HepG2 (cell line): ENCODE measurements at regions not wholly inside any gene's neighbourhood (a gene's known extent, or its start where the extent isn't known, plus 50 kb on each side); places are given as distances from the start of the nearest gene placed in this dataset.

ENCODE experiments used
- ATAC-seq: fragments of 200-7000 bp; cut with Tn5 transposase; 3 replicates; pipeline ENCODE4 v1.9.1; 2020; ENCODE audit warnings: mild to moderate bottlenecking, moderate library complexity
- BruUV-seq: library from RNA; stranded (reverse); fragments of 400-500 nt; replicated peaks from 2 replicates; lab custom pipeline; 2021; lab: Mats Ljungman, UMichigan
- CTCF ChIA-PET: fragments of 300-600 bp; formaldehyde crosslinking; extraction: SDS; loops from one replicate; lab custom pipeline; 2021; ENCODE audit warnings: low total read pairs, inconsistent platforms, low intra/inter-chr PET ratio; lab: Yijun Ruan, JAX
- POLR2A ChIA-PET: fragments of 350-600 bp; sonication (Branson Sonifier 250); formaldehyde crosslinking; loops from one replicate; lab custom pipeline; 2020; ENCODE audit warnings: antibody characterized with exemption, inconsistent platforms; lab: Yijun Ruan, JAX
- DNase-seq: peaks from one replicate; pipeline ENCODE4 v3.0.0-alpha.2; 2015; ENCODE audit warnings: low spot score
- FAIRE-seq: peaks from 3 replicates; lab custom pipeline; 2011; peaks lifted over from hg19 to GRCh38; lab: Jason Lieb, UNC
- H2AFZ ChIP-seq: one replicate; pipeline ENCODE4 v1.6.1; 2011; ENCODE audit warnings: low read length, inconsistent platforms
- H3K27ac ChIP-seq: fragments of 300-600 bp; 3 replicates; pipeline ENCODE4 v1.8.0; 2011; ENCODE audit warnings: mixed run types, mild to moderate bottlenecking, mixed read lengths, low read length, inconsistent platforms; ENCODE audit not compliant: insufficient read depth; ENCODE audit errors: extremely low read length
- H3K27me3 ChIP-seq, 2 experiments: fragments of 200-600 bp in 1 of 2; 2 replicates in 1 of 2; 3 replicates in 1 of 2; pipeline versions ENCODE4 v1.6.0 to v1.8.0; 2011; ENCODE audit warnings: low read length in 2 of 2, mild to moderate bottlenecking in 2 of 2, moderate library complexity in 2 of 2, inconsistent platforms in 1 of 2; ENCODE audit not compliant: insufficient read depth in 2 of 2, control insufficient read depth in 1 of 2
- H3K36me3 ChIP-seq, 2 experiments: fragments of 200-600 bp in 1 of 2; replicated peaks in 1 of 2; 2 replicates in 1 of 2; 3 replicates in 1 of 2; pipeline versions ENCODE4 v1.5.1 to v1.8.0; 2011; ENCODE audit warnings: low read length in 2 of 2, inconsistent platforms in 1 of 2; ENCODE audit not compliant: insufficient read depth in 2 of 2, control insufficient read depth in 1 of 2
- H3K4me1 ChIP-seq: 2 replicates; pipeline ENCODE4 v1.5.1; 2012; ENCODE audit warnings: low read length, inconsistent platforms; ENCODE audit not compliant: insufficient read depth
- H3K4me2 ChIP-seq: 2 replicates; pipeline ENCODE4 v1.6.0; 2011; ENCODE audit warnings: low read depth, low read length, inconsistent platforms
- H3K4me3 ChIP-seq, 3 experiments: fragments of 200-600 bp in 1 of 3; sonication (generic), shearing (Covaris generic) in 1 of 3; replicated peaks in 1 of 3; 2 replicates each; pipeline ENCODE4 v1.5.1; 2011 to 2016; ENCODE audit warnings: low read length in 3 of 3, inconsistent platforms in 2 of 3, low read depth in 2 of 3, mild to moderate bottlenecking in 2 of 3, control low read depth in 1 of 3, mixed read lengths in 1 of 3; ENCODE audit not compliant: insufficient read depth in 1 of 3
- H3K79me2 ChIP-seq: one replicate; pipeline ENCODE4 v1.6.1; 2011; ENCODE audit warnings: low read length, inconsistent platforms; ENCODE audit not compliant: insufficient read depth
- H3K9ac ChIP-seq: 2 replicates; pipeline ENCODE4 v1.6.0; 2011; ENCODE audit warnings: mild to moderate bottlenecking, low read depth, low read length, inconsistent platforms; ENCODE audit not compliant: insufficient read depth
- H3K9me3 ChIP-seq: 2 replicates; pipeline ENCODE4 v1.5.1; 2012; ENCODE audit warnings: mild to moderate bottlenecking, low read length
- H4K20me1 ChIP-seq: 2 replicates; pipeline ENCODE4 v1.6.0; 2011; ENCODE audit warnings: inconsistent platforms, mild to moderate bottlenecking, low read length, moderate library complexity; ENCODE audit not compliant: insufficient read depth
- MAFF ChIP-seq: IDR thresholded peaks from 2 replicates; pipeline ENCODE4 v1.6.1; 2011; ENCODE audit warnings: low read depth, low read length, improper control_type of control experiment
- MAFK ChIP-seq, 2 experiments: IDR thresholded peaks in 1 of 2; conservative IDR thresholded peaks in 1 of 2; 2 replicates each; pipeline ENCODE4 v1.6.1; 2011; ENCODE audit warnings: improper control_type of control experiment in 2 of 2, low read length in 2 of 2
- RARA ChIP-seq: IDR thresholded peaks from 2 replicates; pipeline ENCODE4 v1.6.1; 2016; ENCODE audit warnings: missing genetic modification reagents, missing compliant biosample characterization
- SCMH1 ChIP-seq: sonication (generic); formaldehyde crosslinking; IDR thresholded peaks from 2 replicates; pipeline ENCODE4 v1.9.0; 2021; ENCODE audit warnings: missing genetic modification reagents, mild to moderate bottlenecking, borderline replicate concordance
- SMARCC2 ChIP-seq: fragments of 450-650 bp; IDR thresholded peaks from 2 replicates; pipeline ENCODE4 v1.6.1; 2017; ENCODE audit warnings: antibody characterized with exemption, mild to moderate bottlenecking
- TCF7L2 ChIP-seq: IDR thresholded peaks from 2 replicates; pipeline ENCODE4 v1.6.1; 2011; ENCODE audit warnings: mild to moderate bottlenecking, low read depth, low read length, moderate library complexity
- WGBS: methylation state at CpG from one replicate; pipeline ENCODE4 v1.1.6; 2017; ENCODE audit warnings: low lambda C conversion rate; 5-methylcytosine and 5-hydroxymethylcytosine counted together
- in situ Hi-C: cut with HindIII; loops from 2 replicates; pipeline ENCODE4 v1.10.0; 2017; ENCODE audit warnings: low pct_unique_long_range_greater_than_20kb; ENCODE audit not compliant: extremely low pct_ligation_motif_present
- intact Hi-C: fragments of 100-400 bp; cut with micrococcal nuclease; formaldehyde crosslinking; loops from one replicate; pipeline ENCODE4 v1.10.0; 2022; ENCODE audit not compliant: unreplicated experiment

GRCh38 chr15:81080996-81081395, 53.1 kb upstream of the CFAP161 start:
- Histone ChIP-seq H3K4me1 (no peaks in the 10 kb centered on the region), H3K9me3 (no peaks in the 10 kb centered on the region), H4K20me1 (no peaks in the 10 kb centered on the region), H3K79me2 (no peaks in the 10 kb centered on the region), H2AFZ (no peak overlapping the region), H3K4me2 (no peak overlapping the region), H3K4me3 (no peak overlapping the region), H3K27me3 (no peaks in the 10 kb centered on the region; a peak in 1 of 5 replicates), H3K9ac (no peak overlapping the region), H3K27ac (no peak overlapping the region), H3K36me3 (no peaks in the 10 kb centered on the region)
- WGBS: 0% methylated on average over 2 of the region's 2 CpGs
- POLR2A ChIA-PET: no interaction called here
- intact Hi-C loops: no loop called here
- CTCF ChIA-PET: no interaction called here
- TF ChIP-seq TCF7L2 (no peak), RARA (CRISPR knock-in tag) (no peak), SMARCC2 (no peak)
- in situ Hi-C loops: no loop called here
- no peak for DNase-seq
- BruUV-seq: no TSS peak
- no peak for ATAC-seq
- FAIRE-seq: no peak

- H3K9ac ChIP-seq: no peak overlapping the region
- H3K27me3 ChIP-seq: no peaks in the 10 kb centered on the region; a peak in 2 of 5 replicates
- no peak for DNase-seq
- H3K4me2 ChIP-seq: no peak overlapping the region
- H3K9me3 ChIP-seq: no peaks in the 10 kb centered on the region
- BruUV-seq: no TSS peak
- no peak for ATAC-seq
- intact Hi-C loops (no loop called here), in situ Hi-C loops (no loop called here)
- no peak for TF ChIP-seq SCMH1 (CRISPR knock-in tag)
- peak; percentile 80 to 82 for TF ChIP-seq MAFK (conservative IDR thresholded peaks at IDR 0.05 in 1 of 2, IDR thresholded peaks at IDR 0.05 in 1 of 2; ENCODE audit: low read length in 2 of 2)
- TF ChIP-seq MAFF: peak; percentile 58; the same call in 1 of the 2 replicates
- CTCF ChIA-PET: no interaction called here
- no peak for FAIRE-seq
- WGBS: 31% methylated on average over 3 of the region's 3 CpGs
- H4K20me1 ChIP-seq: no peaks in the 10 kb centered on the region
- H2AFZ ChIP-seq: no peak overlapping the region
- no peaks in the 10 kb centered on the region for H3K36me3 ChIP-seq
- POLR2A ChIA-PET: no interaction called here
- no peak overlapping the region for H3K27ac ChIP-seq
- no peaks in the 10 kb centered on the region for H3K4me1 ChIP-seq
- no peaks in the 10 kb centered on the region for H3K79me2 ChIP-seq
- H3K4me3 ChIP-seq: no peak overlapping the region
Observed at GRCh38 chr15:81083201-81083600, 50.9 kb upstream of the CFAP161 start.
